ENCODE measurements at regions not wholly inside any gene's neighbourhood (a gene's known extent, or its start where the extent isn't known, plus 50 kb on each side); places are given as distances from the start of the nearest gene placed in this dataset.

DNA sequence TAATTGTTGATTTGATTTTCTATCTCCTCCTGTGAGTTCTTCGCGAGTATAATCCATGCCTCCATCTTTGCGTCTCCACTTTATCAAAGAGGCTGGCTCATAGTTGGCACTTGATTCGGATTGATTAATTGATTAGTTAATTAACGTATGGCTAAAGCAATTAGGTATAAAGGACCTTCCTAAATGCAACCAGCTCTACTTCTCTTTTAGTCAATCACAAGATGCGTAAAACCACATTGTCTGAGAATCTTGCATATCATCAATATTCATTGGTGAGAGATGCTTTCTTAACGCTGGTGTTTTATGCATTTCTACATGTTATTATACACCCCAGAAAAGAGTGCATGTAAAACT lies 56.4 kb upstream of the NR2F2 start:
- peak overlapping the region; percentile 0 for H3K27ac ChIP-seq (ENCODE audit: insufficient read depth, low read length)
- TF ChIP-seq, protein P1, sequence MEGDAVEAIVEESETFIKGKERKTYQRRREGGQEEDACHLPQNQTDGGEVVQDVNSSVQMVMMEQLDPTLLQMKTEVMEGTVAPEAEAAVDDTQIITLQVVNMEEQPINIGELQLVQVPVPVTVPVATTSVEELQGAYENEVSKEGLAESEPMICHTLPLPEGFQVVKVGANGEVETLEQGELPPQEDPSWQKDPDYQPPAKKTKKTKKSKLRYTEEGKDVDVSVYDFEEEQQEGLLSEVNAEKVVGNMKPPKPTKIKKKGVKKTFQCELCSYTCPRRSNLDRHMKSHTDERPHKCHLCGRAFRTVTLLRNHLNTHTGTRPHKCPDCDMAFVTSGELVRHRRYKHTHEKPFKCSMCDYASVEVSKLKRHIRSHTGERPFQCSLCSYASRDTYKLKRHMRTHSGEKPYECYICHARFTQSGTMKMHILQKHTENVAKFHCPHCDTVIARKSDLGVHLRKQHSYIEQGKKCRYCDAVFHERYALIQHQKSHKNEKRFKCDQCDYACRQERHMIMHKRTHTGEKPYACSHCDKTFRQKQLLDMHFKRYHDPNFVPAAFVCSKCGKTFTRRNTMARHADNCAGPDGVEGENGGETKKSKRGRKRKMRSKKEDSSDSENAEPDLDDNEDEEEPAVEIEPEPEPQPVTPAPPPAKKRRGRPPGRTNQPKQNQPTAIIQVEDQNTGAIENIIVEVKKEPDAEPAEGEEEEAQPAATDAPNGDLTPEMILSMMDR (conservative IDR thresholded peaks at IDR 0.05 in 1 of 2, IDR thresholded peaks at IDR 0.05 in 1 of 2; ENCODE audit: low read depth in 1 of 2, low read length in 2 of 2), result no peak
- no peak for TF ChIP-seq EZH2 (IDR thresholded peaks at IDR 0.05; ENCODE audit: low read length, missing control alignments)

DNA sequence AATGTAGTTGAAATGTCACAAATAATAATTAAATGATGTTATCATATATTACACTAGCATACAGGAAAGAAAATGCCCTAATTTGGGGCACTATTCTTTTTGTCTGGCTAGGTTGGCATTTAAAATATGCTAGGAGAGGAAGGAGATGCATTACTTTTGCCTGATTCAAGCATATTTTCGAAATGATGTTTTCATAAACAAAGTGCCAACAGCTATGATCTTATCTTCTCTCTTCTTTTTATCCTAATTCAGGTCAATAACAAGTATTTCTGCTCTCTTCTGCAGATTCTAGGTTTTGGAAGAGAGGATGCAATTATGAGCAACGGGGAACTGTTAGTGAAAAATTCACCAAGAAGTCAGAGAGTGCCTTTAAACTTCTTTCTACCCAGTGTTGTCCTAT lies 55.8 kb upstream of the NR2F2 start:
- Histone ChIP-seq H3K27me3 (ENCODE audit: control insufficient read depth, insufficient read depth, low read length) (no peaks in the 10 kb centered on the region), H3K36me3 (ENCODE audit: control insufficient read depth, insufficient read depth, low read length) (no peaks in the 10 kb centered on the region), H3K27ac (ENCODE audit: insufficient read depth, low read length) (no peak overlapping the region), H3K9me3 (ENCODE audit: control insufficient read depth, insufficient read depth, low read depth, low read length) (no peaks in the 10 kb centered on the region), H4K20me1 (ENCODE audit: control insufficient read depth, extremely low read depth, insufficient read depth, low read length) (no peaks in the 10 kb centered on the region), H3K79me2 (ENCODE audit: control insufficient read depth, insufficient read depth, low read length) (no peaks in the 10 kb centered on the region), H2AFZ (ENCODE audit: low read length) (no peak overlapping the region), H3K4me3 (replicated peaks in 1 of 4; ENCODE audit: control extremely low read depth in 1 of 4, insufficient read depth in 1 of 4, low read depth in 3 of 4, low read length in 4 of 4) (no peak overlapping the region), H3K9ac (ENCODE audit: insufficient read depth, low read length) (no peak overlapping the region), H3K4me2 (ENCODE audit: extremely low read depth, insufficient read depth, low read length) (no peak overlapping the region), H3K4me1 (ENCODE audit: control insufficient read depth, extremely low read depth, insufficient read depth, low read length) (peaks cover 39% of the 10 kb centered on the region)
- peak in 1 of 2 donors; percentile 59 for DNase-seq (ENCODE audit: low read depth in 2 of 2)
- no peak for TF ChIP-seq EZH2 (IDR thresholded peaks at IDR 0.05; ENCODE audit: low read length, missing control alignments)
- TF ChIP-seq, protein P1 (conservative IDR thresholded peaks at IDR 0.05 in 1 of 2, IDR thresholded peaks at IDR 0.05 in 1 of 2; ENCODE audit: low read depth in 1 of 2, low read length in 2 of 2), result no peak

More for the DNA sequence above, 56.4 kb upstream of the NR2F2 start:
- H3K4me3 ChIP-seq (replicated peaks in 1 of 4; ENCODE audit: control extremely low read depth in 1 of 4, insufficient read depth in 1 of 4, low read depth in 3 of 4, low read length in 4 of 4), result no peak overlapping the region
- H3K9me3 ChIP-seq (ENCODE audit: control insufficient read depth, insufficient read depth, low read depth, low read length), result no peaks in the 10 kb centered on the region
- no peaks in the 10 kb centered on the region for H3K79me2 ChIP-seq (ENCODE audit: control insufficient read depth, insufficient read depth, low read length)
- peak overlapping the region; percentile 37 for H3K4me2 ChIP-seq (ENCODE audit: extremely low read depth, insufficient read depth, low read length)
- no peaks in the 10 kb centered on the region for H4K20me1 ChIP-seq (ENCODE audit: control insufficient read depth, extremely low read depth, insufficient read depth, low read length)
- H3K36me3 ChIP-seq (ENCODE audit: control insufficient read depth, insufficient read depth, low read length), result no peaks in the 10 kb centered on the region
- no peak overlapping the region for H2AFZ ChIP-seq (ENCODE audit: low read length)
- no peak for DNase-seq (ENCODE audit: low read depth in 2 of 2)
- no peaks in the 10 kb centered on the region for H3K27me3 ChIP-seq (ENCODE audit: control insufficient read depth, insufficient read depth, low read length)
- H3K4me1 ChIP-seq (ENCODE audit: control insufficient read depth, extremely low read depth, insufficient read depth, low read length), result peaks cover 39% of the 10 kb centered on the region
- H3K9ac ChIP-seq (ENCODE audit: insufficient read depth, low read length), result no peak overlapping the region

DNA sequence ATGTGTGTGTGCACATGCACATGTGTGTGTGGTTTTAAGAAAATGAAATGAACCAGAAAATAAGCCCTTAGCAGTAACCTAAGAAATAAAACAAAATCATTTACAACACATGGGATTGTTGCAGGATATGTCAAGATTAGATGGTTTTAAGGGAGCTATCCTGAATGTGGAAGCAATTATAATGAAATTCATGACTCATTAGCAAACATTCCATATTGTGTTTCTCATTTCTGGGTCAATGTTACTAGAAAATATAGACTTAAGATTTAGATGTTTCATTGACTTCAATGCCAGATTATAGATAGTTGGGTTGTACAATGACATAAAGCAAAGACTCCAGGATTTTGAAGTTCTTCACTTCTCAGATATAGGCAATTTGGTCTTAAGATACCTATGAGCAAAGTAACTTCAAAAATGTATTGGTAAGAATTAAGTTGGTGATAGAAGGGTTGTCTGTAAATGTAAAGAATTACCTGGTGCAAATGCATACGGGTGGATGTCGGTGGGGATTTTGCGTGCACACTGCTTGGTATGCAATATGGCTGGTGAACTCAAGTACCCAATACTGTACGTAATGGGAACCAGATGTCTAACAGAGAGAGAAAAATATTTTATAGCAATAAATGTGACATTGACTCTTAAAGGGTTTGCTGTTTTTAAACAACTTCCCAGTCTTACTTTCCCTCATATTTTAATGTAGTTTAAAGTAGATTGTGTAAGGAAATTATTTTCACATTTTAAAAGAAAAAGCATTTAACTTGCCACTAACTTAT lies 53.9 kb upstream of the NR2F2 start:
- Histone ChIP-seq H3K4me2 (ENCODE audit: extremely low read depth, insufficient read depth, low read length) (peak overlapping the region; percentile 74), H3K4me3 (replicated peaks in 1 of 4; ENCODE audit: control extremely low read depth in 1 of 4, insufficient read depth in 1 of 4, low read depth in 3 of 4, low read length in 4 of 4) (no peak overlapping the region), H3K4me1 (ENCODE audit: control insufficient read depth, extremely low read depth, insufficient read depth, low read length) (peaks cover 39% of the 10 kb centered on the region), H4K20me1 (ENCODE audit: control insufficient read depth, extremely low read depth, insufficient read depth, low read length) (no peaks in the 10 kb centered on the region), H3K27ac (ENCODE audit: insufficient read depth, low read length) (no peak overlapping the region), H2AFZ (ENCODE audit: low read length) (no peak overlapping the region), H3K9me3 (ENCODE audit: control insufficient read depth, insufficient read depth, low read depth, low read length) (no peaks in the 10 kb centered on the region), H3K36me3 (ENCODE audit: control insufficient read depth, insufficient read depth, low read length) (no peaks in the 10 kb centered on the region), H3K27me3 (ENCODE audit: control insufficient read depth, insufficient read depth, low read length) (no peaks in the 10 kb centered on the region), H3K9ac (ENCODE audit: insufficient read depth, low read length) (no peak overlapping the region), H3K79me2 (ENCODE audit: control insufficient read depth, insufficient read depth, low read length) (no peaks in the 10 kb centered on the region)
- TF ChIP-seq EZH2 (IDR thresholded peaks at IDR 0.05; ENCODE audit: low read length, missing control alignments), result no peak
- TF ChIP-seq, protein P1 (conservative IDR thresholded peaks at IDR 0.05 in 1 of 2, IDR thresholded peaks at IDR 0.05 in 1 of 2; ENCODE audit: low read depth in 1 of 2, low read length in 2 of 2), result no peak
- DNase-seq (ENCODE audit: low read depth in 2 of 2), result peak; percentile 73 to 79

Measured in fibroblast of lung (primary cell).